ENCODE measurements at regions not wholly inside any gene's neighbourhood (a gene's known extent, or its start where the extent isn't known, plus 50 kb on each side); places are given as distances from the start of the nearest gene placed in this dataset.

GRCh38 chr11:110026858-110027626, 66.2 kb upstream of the ZC3H12C start:
- intact Hi-C loops (cut with DNase I) = no loop called here
- Histone ChIP-seq H3K36me3 (ENCODE audit: control insufficient read depth in 1 of 2, insufficient read depth in 2 of 2, low read length in 1 of 2) (no peaks in the 10 kb centered on the region), H3K4me1 (ENCODE audit: control insufficient read depth in 1 of 2, insufficient read depth in 2 of 2, low read length in 2 of 2) (no peaks in the 10 kb centered on the region), H3K27me3 (ENCODE audit: control insufficient read depth in 1 of 2, insufficient read depth in 2 of 2, low read length in 1 of 2) (no peaks in the 10 kb centered on the region), H3K4me3 (ENCODE audit: low read length in 2 of 2) (no peak overlapping the region), H3K9me3 (ENCODE audit: control insufficient read depth, low read length) (no peaks in the 10 kb centered on the region), H3K27ac (ENCODE audit: low read depth in 1 of 2, low read length in 2 of 2) (no peak overlapping the region)
- 48 to 50% methylated on average over 2 of the region's 2 CpGs for whole genome bisulfite sequencing, 2 donors
- no peak for ATAC-seq (ENCODE audit: low FRiP score)
- peak in 1 of 2 donors; percentile 63 for DNase-seq

GRCh38 chr11:110027627-110028371, 65.4 kb upstream of the ZC3H12C start:
- DNase-seq = no peak
- intact Hi-C loops (cut with DNase I) = no loop called here
- Histone ChIP-seq H3K9me3 (ENCODE audit: control insufficient read depth, low read length) (no peaks in the 10 kb centered on the region), H3K4me1 (ENCODE audit: control insufficient read depth in 1 of 2, insufficient read depth in 2 of 2, low read length in 2 of 2) (no peaks in the 10 kb centered on the region), H3K27me3 (ENCODE audit: control insufficient read depth in 1 of 2, insufficient read depth in 2 of 2, low read length in 1 of 2) (no peaks in the 10 kb centered on the region), H3K27ac (ENCODE audit: low read depth in 1 of 2, low read length in 2 of 2) (no peak overlapping the region), H3K36me3 (ENCODE audit: control insufficient read depth in 1 of 2, insufficient read depth in 2 of 2, low read length in 1 of 2) (no peaks in the 10 kb centered on the region), H3K4me3 (ENCODE audit: low read length in 2 of 2) (no peak overlapping the region)
- 73 to 76% methylated on average over 4 of the region's 4 CpGs for WGBS, 2 donors
- no peak for ATAC-seq (ENCODE audit: low FRiP score)

DNA sequence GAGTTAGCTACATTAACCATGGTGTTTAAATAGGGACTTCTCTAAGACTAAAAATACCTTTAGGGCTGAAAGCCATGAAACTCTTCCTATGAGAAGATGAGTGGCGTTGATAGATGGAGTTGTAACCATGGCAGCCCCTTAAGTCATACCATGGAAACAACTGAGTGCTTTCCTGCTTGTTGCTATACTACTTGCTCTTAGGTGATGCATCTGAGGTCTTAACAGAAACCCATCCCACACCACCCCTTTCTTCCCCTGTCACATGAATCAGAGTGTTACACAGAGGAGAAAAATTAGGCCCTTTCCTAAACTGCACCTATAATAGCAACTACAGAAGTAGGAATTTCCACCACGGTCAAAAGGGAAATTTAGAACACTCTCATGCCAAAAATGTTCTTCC, 64.3 kb upstream of the ZC3H12C start:
- H3K27me3 ChIP-seq (ENCODE audit: control insufficient read depth in 1 of 2, insufficient read depth in 2 of 2, low read length in 1 of 2) = no peaks in the 10 kb centered on the region
- DNase-seq (no peak), ATAC-seq (ENCODE audit: low FRiP score) (no peak)
- no peaks in the 10 kb centered on the region for H3K4me1 ChIP-seq (ENCODE audit: control insufficient read depth in 1 of 2, insufficient read depth in 2 of 2, low read length in 2 of 2)
- no peak overlapping the region for H3K4me3 ChIP-seq (ENCODE audit: low read length in 2 of 2)
- intact Hi-C loops (cut with DNase I) = no loop called here
- no peaks in the 10 kb centered on the region for H3K36me3 ChIP-seq (ENCODE audit: control insufficient read depth in 1 of 2, insufficient read depth in 2 of 2, low read length in 1 of 2)
- WGBS, 2 donors = 53 to 62% methylated on average over 2 of the region's 2 CpGs
- H3K27ac ChIP-seq (ENCODE audit: low read depth in 1 of 2, low read length in 2 of 2) = no peak overlapping the region
- no peaks in the 10 kb centered on the region for H3K9me3 ChIP-seq (ENCODE audit: control insufficient read depth, low read length)

DNA sequence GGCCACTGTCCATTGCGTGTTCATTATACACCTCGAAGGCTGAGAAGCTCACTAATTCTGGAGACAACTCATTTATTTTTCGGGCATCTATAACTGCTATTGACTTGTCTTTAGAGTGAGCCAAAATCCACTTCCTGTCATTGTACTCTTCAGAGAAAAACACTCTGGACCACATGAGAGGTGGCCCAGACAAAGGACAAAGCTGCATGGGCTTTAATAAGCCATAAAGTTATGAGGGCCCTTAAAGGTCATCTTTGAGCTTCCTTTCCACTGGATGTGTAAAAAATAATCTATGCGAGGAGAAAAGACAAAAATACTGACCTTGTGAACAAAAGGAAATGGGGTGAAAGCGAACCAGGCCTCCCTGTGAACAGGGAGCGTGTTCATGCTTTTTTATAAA, 63.5 kb upstream of the ZC3H12C start:
- H3K36me3 ChIP-seq (ENCODE audit: control insufficient read depth in 1 of 2, insufficient read depth in 2 of 2, low read length in 1 of 2) = no peaks in the 10 kb centered on the region

DNA sequence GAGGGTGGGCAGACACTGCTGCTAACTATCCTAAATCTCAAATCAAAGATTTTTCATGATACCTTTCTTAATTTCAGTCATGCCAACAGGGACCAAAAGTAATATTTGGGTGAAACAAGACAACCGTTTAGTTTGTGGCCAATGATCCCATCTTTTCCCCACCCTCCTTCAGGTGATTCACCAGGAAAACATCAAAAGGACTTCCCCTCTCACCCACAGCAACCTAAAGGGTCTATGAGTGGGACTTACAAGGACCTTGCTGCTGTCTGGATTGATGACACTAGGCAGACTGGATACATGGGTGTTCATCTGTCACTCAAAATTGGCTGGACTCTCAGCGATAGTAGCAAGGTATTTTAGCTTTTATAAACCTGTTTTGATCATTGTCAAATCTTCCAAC, 62.0 kb upstream of the ZC3H12C start:
- H3K9me3 ChIP-seq (ENCODE audit: control insufficient read depth, low read length) = no peaks in the 10 kb centered on the region
- no peaks in the 10 kb centered on the region for H3K27me3 ChIP-seq (ENCODE audit: control insufficient read depth in 1 of 2, insufficient read depth in 2 of 2, low read length in 1 of 2)
- ATAC-seq (ENCODE audit: low FRiP score) = no peak
- intact Hi-C loops (cut with DNase I) = no loop called here
- no peak for DNase-seq
- no peak overlapping the region for H3K4me3 ChIP-seq (ENCODE audit: low read length in 2 of 2)
- no peaks in the 10 kb centered on the region for H3K4me1 ChIP-seq (ENCODE audit: control insufficient read depth in 1 of 2, insufficient read depth in 2 of 2, low read length in 2 of 2)
- H3K27ac ChIP-seq (ENCODE audit: low read depth in 1 of 2, low read length in 2 of 2) = no peak overlapping the region
- WGBS, 2 donors = 81 to 84% methylated on average over 2 of the region's 2 CpGs
- H3K36me3 ChIP-seq (ENCODE audit: control insufficient read depth in 1 of 2, insufficient read depth in 2 of 2, low read length in 1 of 2) = no peaks in the 10 kb centered on the region

More for the DNA sequence above, 63.5 kb upstream of the ZC3H12C start:
- Histone ChIP-seq H3K4me1 (ENCODE audit: control insufficient read depth in 1 of 2, insufficient read depth in 2 of 2, low read length in 2 of 2) (no peaks in the 10 kb centered on the region), H3K27ac (ENCODE audit: low read depth in 1 of 2, low read length in 2 of 2) (no peak overlapping the region), H3K4me3 (ENCODE audit: low read length in 2 of 2) (no peak overlapping the region), H3K27me3 (ENCODE audit: control insufficient read depth in 1 of 2, insufficient read depth in 2 of 2, low read length in 1 of 2) (no peaks in the 10 kb centered on the region), H3K9me3 (ENCODE audit: control insufficient read depth, low read length) (no peaks in the 10 kb centered on the region)
- DNase-seq = no peak
- no peak for ATAC-seq (ENCODE audit: low FRiP score)
- intact Hi-C loops (cut with DNase I) = no loop called here
- 84 to 87% methylated on average over 6 of the region's 6 CpGs for WGBS, 2 donors

DNA sequence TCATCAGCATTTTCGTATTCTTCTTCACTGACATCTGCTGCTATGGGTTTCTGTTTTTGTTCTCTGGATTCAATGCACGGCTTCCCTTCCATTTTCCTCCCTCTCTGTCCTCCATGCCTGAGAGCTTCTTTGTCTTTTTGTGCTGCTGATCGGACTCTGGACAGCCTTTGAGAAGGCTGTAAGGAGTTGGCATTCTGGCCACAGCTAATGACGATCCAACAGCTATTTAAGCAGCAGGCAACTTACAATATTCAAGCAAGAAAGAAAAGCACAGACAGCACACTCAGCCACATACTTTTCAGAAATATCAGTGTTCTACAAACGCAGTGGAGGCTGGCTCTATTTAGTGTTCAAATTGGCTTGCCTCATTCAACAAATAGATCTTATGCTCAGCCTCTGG, 60.9 kb upstream of the ZC3H12C start:
- Histone ChIP-seq H3K4me3 (ENCODE audit: low read length in 2 of 2) (no peak overlapping the region), H3K36me3 (ENCODE audit: control insufficient read depth in 1 of 2, insufficient read depth in 2 of 2, low read length in 1 of 2) (no peaks in the 10 kb centered on the region), H3K27me3 (ENCODE audit: control insufficient read depth in 1 of 2, insufficient read depth in 2 of 2, low read length in 1 of 2) (no peaks in the 10 kb centered on the region), H3K4me1 (ENCODE audit: control insufficient read depth in 1 of 2, insufficient read depth in 2 of 2, low read length in 2 of 2) (no peaks in the 10 kb centered on the region), H3K9me3 (ENCODE audit: control insufficient read depth, low read length) (no peaks in the 10 kb centered on the region), H3K27ac (ENCODE audit: low read depth in 1 of 2, low read length in 2 of 2) (no peak overlapping the region)
- ATAC-seq (ENCODE audit: low FRiP score) (no peak), DNase-seq (no peak)
- intact Hi-C loops (cut with DNase I) = no loop called here
- 44 to 52% methylated on average over 5 of the region's 5 CpGs for whole genome bisulfite sequencing, 2 donors

DNA sequence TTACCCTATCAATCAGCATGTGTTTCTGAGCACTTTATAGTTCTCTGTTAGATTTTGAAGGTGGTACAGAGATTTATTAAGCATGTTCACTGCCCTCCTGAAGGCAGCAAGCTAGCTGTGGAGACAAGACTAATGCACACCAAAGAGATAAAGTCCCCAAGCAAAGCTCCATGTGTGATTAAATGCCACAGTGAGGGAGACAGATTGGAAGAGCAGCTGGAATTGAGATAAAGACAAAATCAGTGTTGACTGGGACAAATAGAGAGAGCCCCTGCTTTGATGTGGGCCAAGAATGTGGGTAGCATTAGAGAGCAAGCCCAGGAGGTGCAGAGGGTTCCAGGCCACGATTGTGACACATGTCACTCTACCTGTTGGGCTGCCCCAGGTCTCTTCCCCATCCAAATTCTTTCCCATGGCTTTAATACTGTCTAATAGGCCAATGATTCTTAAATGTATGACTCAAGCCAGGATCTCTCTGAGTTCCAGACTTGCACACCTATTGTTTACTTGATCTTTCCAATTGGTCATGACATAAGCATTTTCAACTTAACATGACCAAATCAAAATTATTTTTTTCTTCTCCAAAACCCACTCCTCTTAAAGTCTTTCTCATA, 60.1 kb upstream of the ZC3H12C start:
- 83 to 84% methylated on average over 1 of the region's 1 CpG for WGBS, 2 donors
- intact Hi-C loops (cut with DNase I) = no loop called here
- Histone ChIP-seq H3K4me1 (ENCODE audit: control insufficient read depth in 1 of 2, insufficient read depth in 2 of 2, low read length in 2 of 2) (no peaks in the 10 kb centered on the region), H3K36me3 (ENCODE audit: control insufficient read depth in 1 of 2, insufficient read depth in 2 of 2, low read length in 1 of 2) (no peaks in the 10 kb centered on the region), H3K27ac (ENCODE audit: low read depth in 1 of 2, low read length in 2 of 2) (no peak overlapping the region), H3K27me3 (ENCODE audit: control insufficient read depth in 1 of 2, insufficient read depth in 2 of 2, low read length in 1 of 2) (no peaks in the 10 kb centered on the region), H3K4me3 (ENCODE audit: low read length in 2 of 2) (no peak overlapping the region), H3K9me3 (ENCODE audit: control insufficient read depth, low read length) (no peaks in the 10 kb centered on the region)
- ATAC-seq (ENCODE audit: low FRiP score) (no peak), DNase-seq (no peak)

DNA sequence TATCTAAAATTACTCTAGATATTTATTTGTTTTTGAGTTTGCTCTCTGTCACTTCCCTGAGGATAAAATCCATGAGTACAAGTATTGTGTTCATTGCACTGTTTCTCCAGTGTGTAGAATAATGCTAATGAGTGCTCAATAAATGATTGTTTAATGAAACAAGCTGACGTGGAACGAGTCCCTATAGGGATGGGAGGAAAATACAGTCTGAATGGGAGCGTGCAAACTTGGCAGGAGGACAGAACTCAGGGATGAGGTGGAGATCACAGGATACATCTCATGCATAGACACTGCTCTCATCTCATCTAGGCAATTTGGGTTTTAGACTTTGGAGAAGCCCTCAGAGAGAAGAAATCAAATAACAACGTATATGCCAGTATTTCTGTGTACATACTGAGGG, 58.4 kb upstream of the ZC3H12C start:
- intact Hi-C loops (cut with DNase I) = no loop called here
- WGBS, 2 donors = 77 to 78% methylated on average over 4 of the region's 4 CpGs
- no peak for ATAC-seq (ENCODE audit: low FRiP score)

More for the DNA sequence above, 58.4 kb upstream of the ZC3H12C start:
- DNase-seq = no peak
- Histone ChIP-seq H3K36me3 (ENCODE audit: control insufficient read depth in 1 of 2, insufficient read depth in 2 of 2, low read length in 1 of 2) (no peaks in the 10 kb centered on the region), H3K27ac (ENCODE audit: low read depth in 1 of 2, low read length in 2 of 2) (no peak overlapping the region), H3K27me3 (ENCODE audit: control insufficient read depth in 1 of 2, insufficient read depth in 2 of 2, low read length in 1 of 2) (no peaks in the 10 kb centered on the region), H3K4me3 (ENCODE audit: low read length in 2 of 2) (no peak overlapping the region), H3K9me3 (ENCODE audit: control insufficient read depth, low read length) (no peaks in the 10 kb centered on the region), H3K4me1 (ENCODE audit: control insufficient read depth in 1 of 2, insufficient read depth in 2 of 2, low read length in 2 of 2) (no peaks in the 10 kb centered on the region)
